Stimulated activated CD4-positive, alpha-beta T cell treated with anti-CD3 and anti-CD28 coated beads, Interleukin-15, amount 100 ng/mL, for 48 hours (primary cell): ENCODE measurements at regions not wholly inside any gene's neighbourhood (a gene's known extent, or its start where the extent isn't known, plus 50 kb on each side); places are given as distances from the start of the nearest gene placed in this dataset.

ENCODE experiments used
- DNase-seq, 2 donors: peaks; one replicate each; pipeline ENCODE4 v3.0.0-alpha.2; 2020; ENCODE audit warnings: low read depth in 2 of 2

DNA sequence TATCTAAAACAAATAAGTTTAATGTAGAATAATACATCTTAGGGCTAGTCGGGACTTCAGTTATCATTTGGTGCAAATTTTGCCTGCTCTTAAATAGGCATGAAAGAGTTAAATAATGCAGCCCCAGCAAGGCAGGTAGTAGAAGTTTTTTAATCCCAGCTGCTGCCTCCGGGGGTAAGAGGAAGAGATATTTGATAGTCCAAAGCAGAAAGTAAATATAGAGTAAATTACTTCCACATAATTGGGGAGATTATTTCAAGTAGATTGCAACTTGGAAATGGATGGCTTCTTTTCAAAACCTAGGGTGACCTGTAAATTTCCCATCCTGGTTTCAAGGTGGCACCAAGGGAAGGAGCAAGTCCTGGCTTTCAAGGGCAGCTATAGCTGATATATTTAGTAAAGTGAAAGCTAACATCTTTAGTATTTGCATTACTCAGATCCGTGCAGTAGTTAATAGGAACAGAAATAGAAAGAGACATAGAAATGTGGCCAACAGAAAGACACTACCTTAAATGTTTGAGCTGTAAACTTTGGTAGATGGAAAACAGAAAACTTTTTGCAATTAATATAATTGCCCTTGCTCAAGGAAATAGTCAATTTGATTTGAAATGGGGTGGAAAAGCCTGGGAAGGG, 109.1 kb downstream of the LMO4 start:
- DNase-seq = no peak

DNA sequence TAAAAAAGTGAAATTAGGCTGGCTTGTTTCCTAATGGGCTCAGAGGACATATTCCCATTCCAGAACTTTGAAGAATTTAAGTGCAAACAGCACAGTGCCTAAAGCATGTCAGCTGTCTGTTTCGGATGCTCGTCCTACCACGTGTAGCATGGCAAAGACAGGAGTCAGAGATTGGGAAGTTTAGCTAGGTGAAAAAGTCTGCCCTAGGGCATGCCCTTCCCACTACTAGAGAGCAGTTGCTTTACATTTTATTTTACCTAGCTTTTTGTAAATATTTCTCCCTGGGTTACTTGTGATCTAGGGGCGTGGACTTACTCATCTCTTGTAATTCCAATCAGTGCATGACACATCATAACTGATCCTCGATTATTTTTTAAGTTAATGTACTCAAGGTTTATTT, 111.1 kb downstream of the LMO4 start:
- no peak for DNase-seq

GRCh38 chr1:87449348-87449963, 120.8 kb downstream of the LMO4 start:
- no peak for DNase-seq

DNA sequence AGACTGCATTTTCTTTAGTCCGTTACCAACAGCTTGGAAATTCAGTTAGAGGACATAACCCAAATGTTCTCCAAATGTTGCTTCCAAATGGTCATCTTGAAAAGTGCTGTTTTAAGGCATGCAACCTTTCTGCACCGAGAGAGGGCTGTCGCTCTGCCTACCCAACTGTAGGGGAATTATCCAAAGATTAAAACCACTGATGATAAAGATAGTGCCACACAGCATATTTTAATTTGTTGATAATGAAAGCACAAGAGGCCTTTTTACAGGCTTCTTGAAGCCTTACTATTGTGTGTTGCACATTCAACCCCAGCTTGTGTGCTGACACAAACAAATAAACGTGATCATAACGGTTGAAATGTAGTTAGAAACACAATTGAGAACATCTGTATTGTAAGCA, 121.5 kb downstream of the LMO4 start:
- no peak for DNase-seq

GRCh38 chr1:87450615-87451209, 122.0 kb downstream of the LMO4 start:
- DNase-seq = no peak

- no peak for DNase-seq
Measured at GRCh38 chr1:87451229-87451920, 122.7 kb downstream of the LMO4 start.

- DNase-seq = no peak
Measured at GRCh38 chr1:87452648-87453047, 124.0 kb downstream of the LMO4 start.

DNA sequence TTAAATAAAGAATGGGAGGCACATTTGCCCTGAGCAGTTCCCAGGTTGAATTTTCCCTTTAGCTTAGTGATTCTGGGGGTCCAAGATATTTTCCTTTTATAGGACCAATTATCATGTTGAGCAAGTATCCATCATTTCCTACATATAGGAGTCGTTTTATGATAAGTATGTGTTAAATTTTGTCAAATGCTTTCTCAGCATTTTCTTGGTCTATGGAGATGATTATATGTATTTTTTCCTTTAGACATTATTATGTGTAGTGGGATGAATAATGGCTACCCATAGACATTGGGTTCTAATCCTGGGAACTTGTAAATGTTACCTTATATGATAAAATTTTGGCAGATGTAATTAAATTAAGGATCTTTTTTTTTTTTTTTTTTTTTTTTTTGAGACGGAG, 128.7 kb downstream of the LMO4 start:
- no peak for DNase-seq

DNA sequence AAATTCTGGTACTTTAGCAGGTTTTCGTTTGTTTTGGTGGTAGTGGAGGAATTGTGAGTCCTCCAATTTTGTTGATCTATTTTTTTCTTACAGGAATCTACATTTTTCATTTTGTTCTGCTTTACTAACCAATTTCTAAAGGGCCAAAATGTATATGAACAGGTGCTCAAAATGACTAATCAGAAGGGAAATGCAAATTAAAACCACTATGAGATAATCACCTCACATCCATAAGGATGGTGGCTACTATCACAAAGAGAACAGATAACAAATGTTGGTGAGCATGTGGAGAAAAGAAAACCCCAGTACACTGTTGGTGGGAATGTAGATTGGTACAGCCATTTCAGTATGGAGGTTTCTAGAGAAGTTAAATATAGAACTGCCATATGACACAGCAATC, 134.2 kb downstream of the LMO4 start:
- DNase-seq = no peak

DNA sequence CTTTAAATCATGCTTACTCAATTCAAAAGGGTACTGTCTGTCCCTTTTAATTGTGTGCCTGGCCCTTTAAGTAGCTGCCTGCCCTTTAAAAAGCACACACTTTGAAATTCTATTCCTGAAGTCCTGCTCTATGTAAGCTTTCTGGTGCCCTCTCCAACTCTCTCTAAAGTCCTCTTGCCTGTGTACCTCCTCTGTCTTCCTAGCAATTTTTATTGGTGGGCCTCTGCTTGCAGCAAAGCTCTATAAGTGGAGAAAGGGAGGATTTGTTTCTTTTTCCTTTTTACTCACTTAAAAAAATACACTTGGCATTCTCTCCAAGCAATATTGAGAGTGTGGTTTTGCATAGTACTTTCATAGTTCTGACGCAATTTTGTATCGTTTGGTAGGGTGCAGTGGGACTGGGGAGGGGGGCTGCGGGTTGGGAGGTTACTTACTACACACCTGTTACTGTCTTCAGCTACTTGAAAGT, 135.4 kb downstream of the LMO4 start:
- DNase-seq = no peak

GRCh38 chr1:87466621-87467020, 137.9 kb downstream of the LMO4 start:
- DNase-seq = no peak

DNA sequence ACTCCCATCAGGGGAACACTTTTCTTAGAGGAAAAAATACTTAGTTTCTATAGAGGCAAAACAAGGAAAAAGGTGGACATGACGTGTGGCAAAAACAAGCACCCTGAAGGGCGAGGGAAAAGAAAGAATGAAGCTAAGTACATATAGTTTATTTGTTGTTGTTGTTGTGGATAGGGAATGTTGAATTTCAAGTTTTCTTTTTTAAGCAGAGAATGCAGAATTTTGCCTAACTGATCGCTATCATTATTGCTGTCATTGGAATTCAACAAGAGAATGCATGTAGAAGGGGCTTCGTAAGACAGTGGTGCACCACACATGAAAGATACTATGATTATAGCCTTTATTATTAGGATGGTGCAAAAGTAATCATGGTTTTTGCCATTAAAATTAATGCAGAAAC, 144.0 kb downstream of the LMO4 start:
- no peak for DNase-seq

GRCh38 chr1:87473203-87473661, 144.6 kb downstream of the LMO4 start:
- DNase-seq = no peak

- no peak for DNase-seq
Measured at GRCh38 chr1:87474098-87474497, 145.4 kb downstream of the LMO4 start.

GRCh38 chr1:87478231-87478630, 149.6 kb downstream of the LMO4 start:
- no peak for DNase-seq

DNA sequence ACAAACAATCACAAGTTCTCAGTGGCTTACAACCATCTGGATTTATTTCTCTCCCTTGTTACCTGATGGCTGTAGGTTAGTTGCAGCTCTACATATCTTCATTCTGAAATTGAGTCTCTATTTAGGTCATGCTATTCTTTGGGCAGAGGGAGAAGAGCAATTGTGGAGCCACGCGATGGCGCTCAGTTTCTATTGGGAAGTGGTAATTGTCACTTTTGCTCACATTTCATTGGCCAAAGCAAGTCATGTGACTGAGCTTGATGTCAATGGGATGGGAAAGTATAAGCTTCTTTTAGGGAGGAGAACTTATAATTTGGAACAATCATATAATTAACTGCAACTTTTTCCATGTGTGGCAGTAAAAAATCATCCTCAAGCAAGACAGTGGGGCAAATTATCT, 166.5 kb downstream of the LMO4 start:
- DNase-seq = no peak

GRCh38 chr1:87495870-87496269, 167.2 kb downstream of the LMO4 start:
- DNase-seq = no peak

DNA sequence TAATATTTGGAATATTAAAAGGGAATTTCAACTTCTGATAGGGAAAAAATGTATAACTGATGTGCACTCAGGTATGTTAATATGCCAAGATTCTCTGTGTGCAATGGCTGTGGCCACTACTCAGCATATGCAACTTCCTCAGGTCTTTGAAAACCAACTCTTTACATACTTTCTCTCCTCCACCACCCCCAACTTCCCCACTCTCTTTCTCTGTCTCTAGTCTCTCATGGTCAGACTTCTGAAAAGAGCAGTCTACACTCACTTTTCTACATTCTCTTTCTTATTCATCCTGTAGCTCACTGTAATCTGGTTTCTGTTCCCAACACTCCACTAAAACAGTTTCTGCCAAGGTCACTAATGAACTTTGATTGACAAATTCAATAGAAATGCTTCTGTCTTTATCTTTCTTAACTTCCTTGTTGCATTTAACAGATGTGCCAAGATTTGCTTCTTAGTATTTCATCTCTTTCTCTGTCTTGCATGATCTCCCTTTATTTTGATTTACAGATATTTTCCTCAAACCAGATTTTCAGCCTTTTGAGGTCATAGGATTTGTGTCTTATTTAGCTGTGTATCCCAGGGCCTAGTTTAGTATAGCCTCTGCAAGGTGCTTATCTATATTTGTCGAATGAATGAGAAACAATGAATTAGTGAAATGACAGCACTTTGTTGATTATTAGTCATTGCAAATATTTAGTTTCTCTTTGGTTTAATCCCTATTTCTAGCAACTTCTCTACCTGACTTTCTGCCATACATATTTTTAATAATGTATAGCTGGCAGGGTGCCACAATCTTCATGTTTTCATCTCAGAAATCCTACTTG, 168.9 kb downstream of the LMO4 start:
- no peak for DNase-seq

GRCh38 chr1:87501738-87502137, 173.1 kb downstream of the LMO4 start:
- no peak for DNase-seq

GRCh38 chr1:87505391-87505983, 176.8 kb downstream of the LMO4 start:
- no peak for DNase-seq

DNA sequence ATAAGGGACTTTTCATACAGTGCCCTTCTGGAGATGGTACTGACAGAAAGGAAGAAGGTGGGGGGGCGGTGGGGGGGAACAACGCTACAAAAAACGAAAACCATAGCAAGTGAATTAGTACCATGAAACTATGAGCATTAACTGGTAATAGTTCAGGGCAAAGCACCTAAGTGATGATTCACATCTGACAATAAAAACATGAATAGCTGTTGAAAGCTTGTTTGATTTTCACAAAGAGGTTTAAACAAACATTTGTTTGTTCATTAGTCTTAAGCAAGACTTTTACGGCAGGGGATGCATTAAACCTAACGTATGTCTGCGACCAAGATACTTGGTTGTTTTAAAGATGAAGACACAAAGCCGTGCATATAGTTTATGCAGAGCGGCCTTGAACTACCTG, 177.5 kb downstream of the LMO4 start:
- no peak for DNase-seq
